Loucy (cell line): ENCODE measurements at regions not wholly inside any gene's neighbourhood (a gene's known extent, or its start where the extent isn't known, plus 50 kb on each side); places are given as distances from the start of the nearest gene placed in this dataset.

Experiments used
- EZH2phosphoT487 ChIP-seq: fragments of 200-600 bp; IDR thresholded peaks from 2 replicates; pipeline ENCODE4 v1.6.1; 2018; ENCODE audit warnings: antibody characterized with exemption, mild to moderate bottlenecking, moderate library complexity, borderline replicate concordance
- TF ChIP-seq, protein P1 (sequence below): fragments of 200-600 bp; sonication (generic); conservative IDR thresholded peaks from 2 replicates; pipeline ENCODE4 v1.5.1; 2014; ENCODE audit warnings: mild to moderate bottlenecking, antibody characterized with exemption, low read length

DNA sequence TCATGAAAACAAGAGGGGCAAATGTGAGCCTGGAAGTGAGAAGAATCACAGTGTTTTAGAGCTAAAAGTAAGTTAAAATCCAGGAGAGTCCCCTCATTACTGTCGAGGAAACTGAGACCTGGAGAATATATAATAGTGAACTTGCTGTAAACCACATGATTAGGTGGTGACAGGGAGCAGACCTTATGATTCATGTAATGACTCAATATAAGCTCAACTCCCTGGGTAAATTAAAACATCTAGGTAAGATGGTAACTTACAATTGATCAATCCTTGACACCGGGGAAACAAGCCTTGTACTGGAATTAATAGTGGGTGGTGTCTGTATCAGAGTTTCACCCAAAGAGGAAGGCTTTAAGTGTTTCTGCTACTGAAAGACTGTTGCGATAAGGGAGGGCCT is 269.3 kb downstream of the SNAPC1 start:
- TF ChIP-seq, protein P1, sequence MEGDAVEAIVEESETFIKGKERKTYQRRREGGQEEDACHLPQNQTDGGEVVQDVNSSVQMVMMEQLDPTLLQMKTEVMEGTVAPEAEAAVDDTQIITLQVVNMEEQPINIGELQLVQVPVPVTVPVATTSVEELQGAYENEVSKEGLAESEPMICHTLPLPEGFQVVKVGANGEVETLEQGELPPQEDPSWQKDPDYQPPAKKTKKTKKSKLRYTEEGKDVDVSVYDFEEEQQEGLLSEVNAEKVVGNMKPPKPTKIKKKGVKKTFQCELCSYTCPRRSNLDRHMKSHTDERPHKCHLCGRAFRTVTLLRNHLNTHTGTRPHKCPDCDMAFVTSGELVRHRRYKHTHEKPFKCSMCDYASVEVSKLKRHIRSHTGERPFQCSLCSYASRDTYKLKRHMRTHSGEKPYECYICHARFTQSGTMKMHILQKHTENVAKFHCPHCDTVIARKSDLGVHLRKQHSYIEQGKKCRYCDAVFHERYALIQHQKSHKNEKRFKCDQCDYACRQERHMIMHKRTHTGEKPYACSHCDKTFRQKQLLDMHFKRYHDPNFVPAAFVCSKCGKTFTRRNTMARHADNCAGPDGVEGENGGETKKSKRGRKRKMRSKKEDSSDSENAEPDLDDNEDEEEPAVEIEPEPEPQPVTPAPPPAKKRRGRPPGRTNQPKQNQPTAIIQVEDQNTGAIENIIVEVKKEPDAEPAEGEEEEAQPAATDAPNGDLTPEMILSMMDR = no peak
- no peak for TF ChIP-seq EZH2phosphoT487
